ENCODE measurements at regions not wholly inside any gene's neighbourhood (a gene's known extent, or its start where the extent isn't known, plus 50 kb on each side); places are given as distances from the start of the nearest gene placed in this dataset.

DNA sequence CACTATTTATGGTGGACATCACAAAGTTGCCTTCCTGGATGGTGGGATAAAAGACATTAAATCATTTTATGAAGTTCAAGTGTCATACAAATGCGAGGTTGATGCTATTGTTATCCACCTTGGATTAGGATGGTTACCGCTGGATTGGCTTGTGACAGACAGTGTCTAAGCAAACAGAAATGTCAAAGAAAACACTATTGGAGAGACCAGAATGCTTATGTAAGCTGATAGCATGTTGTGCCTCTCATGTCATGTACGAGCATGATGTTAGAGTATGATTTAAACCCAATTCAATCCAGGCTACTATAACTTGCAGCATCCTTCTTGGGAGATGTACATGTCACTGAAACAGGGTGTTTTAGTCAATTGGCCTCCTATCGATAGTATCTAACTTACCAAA, 178.8 kb upstream of the C9orf72 start:
- Histone ChIP-seq H3K27me3 (ENCODE audit: insufficient read depth, low read length) (no peaks in the 10 kb centered on the region), H3K36me3 (ENCODE audit: insufficient read depth, low read depth, low read length) (no peaks in the 10 kb centered on the region), H3K27ac (ENCODE audit: low read length) (no peak overlapping the region), H3K9ac (ENCODE audit: low read depth, low read length) (no peak overlapping the region), H3K4me1 (ENCODE audit: insufficient read depth, low read length) (peaks cover 39% of the 10 kb centered on the region), H3K9me3 (ENCODE audit: insufficient read depth, low read depth, low read length) (no peaks in the 10 kb centered on the region), H3K4me3 (ENCODE audit: low read length) (no peak overlapping the region)

DNA sequence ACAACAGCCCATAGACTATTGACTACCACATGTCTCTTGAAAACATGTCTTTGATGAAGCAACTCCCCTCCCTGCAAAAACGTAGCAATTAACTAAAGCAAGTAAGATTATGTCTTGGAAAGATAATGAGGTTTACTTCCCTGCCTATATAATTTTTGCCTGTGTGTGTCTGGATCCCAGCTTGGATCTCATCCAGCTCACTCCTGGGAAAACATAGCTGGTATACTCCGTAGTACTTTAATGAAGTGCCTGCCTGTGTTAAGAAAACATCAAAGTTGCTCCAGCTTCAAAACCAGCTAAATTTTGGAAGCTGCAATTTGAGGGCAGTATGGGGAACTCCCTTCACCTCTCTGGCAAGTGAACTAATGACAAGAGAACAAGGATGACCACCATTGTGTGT, 182.6 kb upstream of the C9orf72 start:
- Histone ChIP-seq H3K4me1 (ENCODE audit: insufficient read depth, low read length) (peaks cover 12% of the 10 kb centered on the region), H3K4me3 (ENCODE audit: low read length) (no peak overlapping the region), H3K27me3 (ENCODE audit: insufficient read depth, low read length) (no peaks in the 10 kb centered on the region), H3K27ac (ENCODE audit: low read length) (no peak overlapping the region), H3K36me3 (ENCODE audit: insufficient read depth, low read depth, low read length) (no peaks in the 10 kb centered on the region), H3K9me3 (ENCODE audit: insufficient read depth, low read depth, low read length) (no peaks in the 10 kb centered on the region), H3K9ac (ENCODE audit: low read depth, low read length) (no peak overlapping the region)

DNA sequence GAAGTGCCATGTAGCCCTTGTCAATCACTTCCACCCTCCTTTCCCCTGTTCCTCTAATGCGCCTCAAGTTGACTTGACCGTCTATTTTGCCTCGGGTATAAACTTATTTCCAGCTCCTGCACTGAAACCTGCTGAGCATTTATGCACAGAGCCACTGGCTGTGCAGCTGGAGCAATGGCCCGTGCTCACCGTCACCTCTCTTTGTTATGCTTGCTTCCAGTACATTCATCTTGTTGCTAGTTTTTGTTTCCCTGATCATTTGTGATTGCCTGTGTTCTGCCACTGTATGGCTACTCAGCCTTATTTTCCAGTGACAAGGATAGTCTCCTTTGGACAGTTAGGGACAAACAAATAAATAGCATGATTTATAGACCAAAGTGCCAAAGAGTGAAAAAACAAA, 183.1 kb upstream of the C9orf72 start:
- H3K36me3 ChIP-seq (ENCODE audit: insufficient read depth, low read depth, low read length): no peaks in the 10 kb centered on the region

DNA sequence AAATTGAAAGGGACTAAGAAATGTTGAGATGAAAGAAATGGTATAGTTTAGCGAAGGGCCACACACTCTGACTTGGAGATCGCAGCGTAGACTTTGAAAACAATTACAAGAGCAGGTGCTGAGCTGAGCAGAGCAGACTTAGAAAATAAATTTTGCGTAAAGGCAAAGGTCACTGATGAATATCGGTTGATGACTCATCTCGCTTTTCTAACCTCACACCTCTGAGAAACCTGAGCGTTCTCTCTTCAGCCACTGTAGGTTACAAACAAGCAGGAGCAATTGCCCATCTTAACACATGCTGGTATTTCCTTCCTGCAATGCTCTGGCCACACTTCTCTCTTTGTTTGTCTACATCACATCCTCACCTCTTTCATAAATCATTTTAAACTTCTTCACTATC, 190.6 kb upstream of the C9orf72 start:
- H3K4me1 ChIP-seq (ENCODE audit: insufficient read depth, low read length): peaks cover 3% of the 10 kb centered on the region; the same call in 1 of the 2 replicates
- no peak overlapping the region for H3K27ac ChIP-seq (ENCODE audit: low read length)
- no peaks in the 10 kb centered on the region for H3K27me3 ChIP-seq (ENCODE audit: insufficient read depth, low read length)
- H3K36me3 ChIP-seq (ENCODE audit: insufficient read depth, low read depth, low read length): no peaks in the 10 kb centered on the region
- no peaks in the 10 kb centered on the region for H3K9me3 ChIP-seq (ENCODE audit: insufficient read depth, low read depth, low read length)
- no peak overlapping the region for H3K4me3 ChIP-seq (ENCODE audit: low read length)
- H3K9ac ChIP-seq (ENCODE audit: low read depth, low read length): no peak overlapping the region

More for the DNA sequence above, 183.1 kb upstream of the C9orf72 start:
- Histone ChIP-seq H3K27me3 (ENCODE audit: insufficient read depth, low read length) (no peaks in the 10 kb centered on the region), H3K27ac (ENCODE audit: low read length) (no peak overlapping the region), H3K4me3 (ENCODE audit: low read length) (no peak overlapping the region), H3K9ac (ENCODE audit: low read depth, low read length) (no peak overlapping the region), H3K4me1 (ENCODE audit: insufficient read depth, low read length) (peaks cover 6% of the 10 kb centered on the region; the same call in 1 of the 2 replicates), H3K9me3 (ENCODE audit: insufficient read depth, low read depth, low read length) (no peaks in the 10 kb centered on the region)

DNA sequence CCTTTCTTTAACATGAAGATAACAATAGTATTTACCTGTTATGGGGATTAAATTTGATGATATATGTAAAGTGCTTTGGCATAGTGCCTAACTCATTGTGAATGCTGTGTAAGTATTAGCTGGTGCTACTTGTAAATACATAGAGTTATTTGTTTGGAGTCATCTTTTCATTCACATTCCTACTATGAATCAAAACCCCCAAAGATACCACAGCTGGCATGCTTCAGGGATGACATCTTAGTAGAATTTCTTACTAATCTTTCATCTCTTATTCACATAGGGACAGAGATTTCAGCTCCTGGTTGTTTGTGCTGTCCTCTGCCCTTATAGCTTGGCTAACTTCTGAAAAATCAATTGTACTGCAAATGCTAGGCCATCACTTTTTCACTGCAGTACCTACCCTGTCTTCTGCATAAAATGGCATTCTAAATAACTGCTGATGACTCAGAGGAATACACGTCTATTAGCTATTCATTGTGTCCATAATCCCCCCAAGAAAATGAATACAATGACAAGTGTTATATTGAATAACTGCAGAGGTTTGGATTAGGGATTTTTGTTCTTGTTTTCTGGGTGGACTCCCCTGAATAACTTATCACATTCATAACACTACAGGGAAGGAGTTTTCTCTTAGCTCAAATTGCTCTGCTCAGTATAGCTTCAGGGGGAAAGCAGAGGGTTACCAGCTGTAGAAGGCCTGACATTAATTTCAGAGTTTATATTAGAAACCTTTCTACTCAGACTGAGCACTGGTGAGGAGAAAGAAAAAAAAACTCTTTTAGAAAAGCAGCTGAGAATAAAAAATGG, 192.2 kb upstream of the C9orf72 start:
- H3K27me3 ChIP-seq (ENCODE audit: insufficient read depth, low read length): no peaks in the 10 kb centered on the region
- H3K4me3 ChIP-seq (ENCODE audit: low read length): no peak overlapping the region
- H3K9me3 ChIP-seq (ENCODE audit: insufficient read depth, low read depth, low read length): no peaks in the 10 kb centered on the region
- H3K36me3 ChIP-seq (ENCODE audit: insufficient read depth, low read depth, low read length): no peaks in the 10 kb centered on the region
- no peak overlapping the region for H3K9ac ChIP-seq (ENCODE audit: low read depth, low read length)
- peaks cover 3% of the 10 kb centered on the region; the same call in 1 of the 2 replicates for H3K4me1 ChIP-seq (ENCODE audit: insufficient read depth, low read length)
- no peak overlapping the region for H3K27ac ChIP-seq (ENCODE audit: low read length)

DNA sequence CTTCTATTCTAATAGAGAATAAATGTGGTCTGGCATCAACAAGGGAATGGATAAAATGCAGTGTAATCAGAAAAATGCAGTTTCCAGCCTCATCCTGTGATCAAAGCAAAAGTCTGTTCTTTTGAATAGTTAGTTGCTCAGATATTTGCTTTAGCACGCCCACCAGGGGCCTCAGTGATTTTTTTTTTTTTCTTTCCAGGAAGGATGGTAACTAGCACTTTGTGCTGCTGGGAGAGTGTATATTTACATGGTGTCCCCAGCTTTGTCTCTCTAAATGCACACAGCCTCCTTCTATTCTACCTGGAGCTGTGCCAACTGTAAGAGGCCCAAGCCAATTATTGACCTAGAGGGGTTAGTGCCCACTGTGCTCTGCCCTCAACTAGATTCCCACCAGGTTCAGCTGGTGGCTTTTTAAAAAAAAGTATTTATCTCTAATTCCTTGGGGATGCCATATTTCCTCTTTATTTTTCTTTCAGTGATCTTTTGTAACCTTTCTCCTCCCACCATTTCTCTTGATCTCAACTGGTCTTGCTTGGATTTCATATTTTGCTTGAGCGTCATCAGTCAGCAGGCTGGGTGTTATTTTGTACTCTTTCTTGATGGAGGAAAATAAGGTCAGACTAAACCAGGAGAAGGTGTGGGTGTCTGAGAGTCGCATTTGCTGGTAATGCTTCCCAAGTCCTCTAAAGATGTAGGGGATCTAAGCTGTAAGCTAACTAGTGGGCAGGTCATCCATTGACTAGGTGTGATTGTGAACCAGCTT, 193.0 kb upstream of the C9orf72 start:
- Histone ChIP-seq H3K4me3 (ENCODE audit: low read length) (no peak overlapping the region), H3K27ac (ENCODE audit: low read length) (no peak overlapping the region), H3K36me3 (ENCODE audit: insufficient read depth, low read depth, low read length) (no peaks in the 10 kb centered on the region), H3K9ac (ENCODE audit: low read depth, low read length) (no peak overlapping the region), H3K9me3 (ENCODE audit: insufficient read depth, low read depth, low read length) (no peaks in the 10 kb centered on the region), H3K4me1 (ENCODE audit: insufficient read depth, low read length) (peaks cover 6% of the 10 kb centered on the region; the same call in 1 of the 2 replicates), H3K27me3 (ENCODE audit: insufficient read depth, low read length) (no peaks in the 10 kb centered on the region)

DNA sequence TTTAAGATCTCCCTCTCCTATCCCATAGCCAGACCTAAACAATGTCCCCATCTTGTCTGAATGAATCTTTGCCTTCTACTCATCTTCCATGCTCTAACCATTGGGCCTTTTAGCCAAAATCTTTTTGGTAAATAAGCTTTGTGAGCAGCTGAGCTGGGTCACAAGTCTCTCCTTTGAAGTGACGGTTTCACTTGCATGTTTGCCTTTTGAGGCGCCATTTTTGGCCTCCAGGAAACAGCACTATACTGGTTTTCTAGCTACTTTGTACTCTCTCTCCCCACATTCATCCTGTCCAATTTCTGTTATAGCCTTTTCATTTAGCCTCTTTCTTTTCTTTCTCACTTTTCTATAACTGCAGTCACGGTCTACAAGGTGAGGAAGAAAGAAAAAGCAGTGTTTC, 195.5 kb upstream of the C9orf72 start:
- H3K36me3 ChIP-seq (ENCODE audit: insufficient read depth, low read depth, low read length): no peaks in the 10 kb centered on the region
- no peak overlapping the region for H3K27ac ChIP-seq (ENCODE audit: low read length)
- no peak overlapping the region for H3K9ac ChIP-seq (ENCODE audit: low read depth, low read length)
- no peaks in the 10 kb centered on the region for H3K9me3 ChIP-seq (ENCODE audit: insufficient read depth, low read depth, low read length)
- H3K27me3 ChIP-seq (ENCODE audit: insufficient read depth, low read length): no peaks in the 10 kb centered on the region
- H3K4me3 ChIP-seq (ENCODE audit: low read length): no peak overlapping the region
- H3K4me1 ChIP-seq (ENCODE audit: insufficient read depth, low read length): peaks cover 27% of the 10 kb centered on the region

DNA sequence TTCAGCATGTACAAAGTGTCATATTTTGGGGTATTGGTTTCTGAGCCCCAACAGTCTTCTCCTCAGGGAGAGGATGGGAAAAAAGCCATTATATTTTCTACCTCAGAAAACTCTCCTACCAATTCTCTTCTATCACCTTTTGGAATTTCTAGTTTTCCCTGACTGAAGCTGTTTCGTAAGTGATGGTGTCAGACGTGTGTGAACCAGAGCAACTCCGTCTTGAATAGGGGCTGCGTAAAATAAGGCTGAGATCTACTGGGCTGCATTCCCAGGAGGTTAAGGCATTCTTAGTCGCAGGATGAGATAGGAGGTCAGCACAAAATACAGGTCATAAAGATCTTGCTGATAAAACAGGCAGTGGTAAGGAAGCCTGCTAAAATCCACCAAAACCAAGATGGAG, 197.3 kb upstream of the C9orf72 start:
- H3K27me3 ChIP-seq (ENCODE audit: insufficient read depth, low read length): no peaks in the 10 kb centered on the region
- peaks cover 24% of the 10 kb centered on the region for H3K4me1 ChIP-seq (ENCODE audit: insufficient read depth, low read length)
- no peaks in the 10 kb centered on the region for H3K9me3 ChIP-seq (ENCODE audit: insufficient read depth, low read depth, low read length)
- no peak overlapping the region for H3K4me3 ChIP-seq (ENCODE audit: low read length)
- no peaks in the 10 kb centered on the region for H3K36me3 ChIP-seq (ENCODE audit: insufficient read depth, low read depth, low read length)
- no peak overlapping the region for H3K9ac ChIP-seq (ENCODE audit: low read depth, low read length)
- H3K27ac ChIP-seq (ENCODE audit: low read length): no peak overlapping the region

DNA sequence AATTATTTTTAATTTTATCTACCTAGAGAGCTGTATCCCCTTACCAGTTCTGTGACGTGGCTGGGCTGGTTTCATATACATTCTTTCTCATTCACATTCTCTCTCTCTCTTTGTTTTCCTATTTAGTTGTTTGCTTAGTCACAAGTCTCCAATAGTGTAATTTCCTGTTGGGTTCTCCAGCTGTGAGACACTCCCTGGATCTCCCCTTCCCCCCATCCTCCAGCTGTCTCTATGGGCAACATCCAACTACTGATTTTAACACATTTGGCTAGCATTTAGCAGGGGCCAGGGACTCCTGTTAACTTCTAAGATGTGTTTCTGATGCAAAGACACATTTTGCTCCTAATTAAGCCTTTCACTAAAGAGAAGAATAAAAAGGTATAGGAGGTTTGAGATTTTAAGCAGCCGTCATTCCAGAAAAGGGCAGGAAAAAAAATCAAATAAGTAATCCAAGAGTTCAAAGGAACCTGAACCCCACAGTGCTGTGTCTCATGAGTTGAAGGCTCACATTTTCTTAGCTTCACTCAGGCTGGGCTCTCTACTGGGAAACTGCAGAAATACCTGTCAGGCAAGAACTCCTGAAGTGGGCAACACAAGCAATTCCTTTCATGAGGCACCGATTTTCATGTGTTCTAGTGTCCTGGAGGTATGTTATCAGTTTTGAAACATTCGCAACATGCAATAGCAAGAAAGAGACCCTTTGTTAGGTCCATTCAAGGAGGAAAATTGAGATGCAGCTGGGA, 198.7 kb upstream of the C9orf72 start:
- Histone ChIP-seq H3K9ac (ENCODE audit: low read depth, low read length) (peak overlapping the region; percentile 57), H3K27me3 (ENCODE audit: insufficient read depth, low read length) (no peaks in the 10 kb centered on the region), H3K9me3 (ENCODE audit: insufficient read depth, low read depth, low read length) (no peaks in the 10 kb centered on the region), H3K36me3 (ENCODE audit: insufficient read depth, low read depth, low read length) (no peaks in the 10 kb centered on the region), H3K27ac (ENCODE audit: low read length) (peak overlapping the region; percentile 67), H3K4me3 (ENCODE audit: low read length) (peak overlapping the region; percentile 37; the same call in 1 of the 2 replicates), H3K4me1 (ENCODE audit: insufficient read depth, low read length) (peaks cover 24% of the 10 kb centered on the region)

DNA sequence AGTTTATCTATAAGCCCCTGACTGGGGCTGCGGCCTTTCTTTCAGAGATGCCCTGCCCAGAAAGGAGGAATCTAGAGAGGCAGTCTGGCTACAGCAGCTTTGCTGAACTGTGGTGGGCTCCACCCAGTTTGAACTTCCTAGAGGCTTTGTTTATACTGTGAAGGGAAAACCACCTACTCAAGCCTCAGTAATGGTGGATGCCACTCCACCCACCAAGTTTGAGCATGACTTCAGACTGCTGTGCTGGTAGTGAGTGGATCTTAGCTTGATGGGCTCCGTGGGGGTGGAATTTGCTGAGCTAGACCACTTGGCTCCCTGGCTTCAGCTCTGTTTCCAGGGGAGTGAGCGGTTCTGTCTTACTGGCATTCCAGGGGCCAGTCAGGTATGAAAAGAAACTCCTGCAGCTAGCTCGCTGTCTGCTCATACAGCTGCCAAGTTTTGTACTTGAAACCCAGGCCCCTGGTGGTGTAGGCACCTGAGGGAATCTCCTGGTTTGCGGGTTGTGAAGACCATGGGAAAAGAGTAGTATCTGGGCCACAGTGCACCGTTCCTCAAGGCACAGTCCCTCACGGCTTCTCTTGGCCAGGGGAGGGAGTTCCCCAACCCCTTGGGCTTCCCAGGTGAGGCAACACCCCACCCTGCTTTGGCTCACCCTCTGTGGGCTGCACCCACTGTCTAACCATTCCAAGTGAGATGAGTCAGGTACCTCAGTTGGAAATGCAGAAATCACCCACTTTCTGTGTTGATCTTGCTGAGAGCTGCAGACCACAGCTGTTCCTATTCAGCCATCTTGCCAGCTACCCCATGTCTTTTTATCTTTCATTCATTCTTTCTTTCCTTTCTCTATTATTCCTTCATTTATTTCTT, 211.8 kb upstream of the C9orf72 start:
- H3K27ac ChIP-seq (ENCODE audit: low read length): no peak overlapping the region
- H3K9me3 ChIP-seq (ENCODE audit: insufficient read depth, low read depth, low read length): no peaks in the 10 kb centered on the region
- H3K27me3 ChIP-seq (ENCODE audit: insufficient read depth, low read length): no peaks in the 10 kb centered on the region
- no peaks in the 10 kb centered on the region for H3K4me1 ChIP-seq (ENCODE audit: insufficient read depth, low read length)
- no peaks in the 10 kb centered on the region for H3K36me3 ChIP-seq (ENCODE audit: insufficient read depth, low read depth, low read length)
- H3K9ac ChIP-seq (ENCODE audit: low read depth, low read length): no peak overlapping the region
- H3K4me3 ChIP-seq (ENCODE audit: low read length): no peak overlapping the region

DNA sequence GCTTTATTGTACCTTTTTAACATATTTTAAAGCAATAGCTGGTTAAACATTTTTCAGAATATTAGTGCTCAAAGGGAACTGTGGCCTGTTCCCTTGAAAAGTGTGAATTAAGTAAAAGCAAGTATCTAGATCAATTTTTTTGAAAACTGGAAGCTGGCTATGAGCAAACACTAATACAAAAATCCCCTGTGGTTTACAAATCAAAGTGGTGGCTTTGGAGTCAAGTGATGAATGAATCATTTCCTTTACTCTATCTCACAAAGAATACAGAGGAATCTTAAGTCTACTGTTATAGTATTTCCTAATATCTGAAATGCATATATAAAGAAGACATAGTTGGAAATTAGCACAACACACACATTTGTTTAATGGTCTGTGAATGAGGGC, 212.4 kb upstream of the C9orf72 start:
- Histone ChIP-seq H3K27ac (ENCODE audit: low read length) (no peak overlapping the region), H3K9ac (ENCODE audit: low read depth, low read length) (no peak overlapping the region), H3K36me3 (ENCODE audit: insufficient read depth, low read depth, low read length) (no peaks in the 10 kb centered on the region), H3K27me3 (ENCODE audit: insufficient read depth, low read length) (no peaks in the 10 kb centered on the region), H3K4me1 (ENCODE audit: insufficient read depth, low read length) (no peaks in the 10 kb centered on the region), H3K4me3 (ENCODE audit: low read length) (no peak overlapping the region), H3K9me3 (ENCODE audit: insufficient read depth, low read depth, low read length) (no peaks in the 10 kb centered on the region)

All from iPS-20b (cell line).